Parathyroid adenoma (tissue), 2 donors: ENCODE measurements at regions not wholly inside any gene's neighbourhood (a gene's known extent, or its start where the extent isn't known, plus 50 kb on each side); places are given as distances from the start of the nearest gene placed in this dataset.

Experiments
- H2AFZ ChIP-seq: fragments of 300-600 bp; sonication (generic); one replicate; pipeline ENCODE4 v1.7.0; 2017; ENCODE audit warnings: antibody characterized with exemption, mild to moderate bottlenecking
- H3K27ac ChIP-seq: fragments of 300-600 bp; sonication (generic); one replicate; pipeline ENCODE4 v1.7.0; 2017
- H3K27me3 ChIP-seq: fragments of 300-600 bp; sonication (generic); one replicate; pipeline ENCODE4 v1.7.0; 2017; ENCODE audit warnings: low read length; ENCODE audit not compliant: control insufficient read depth, insufficient read depth
- H3K36me3 ChIP-seq: fragments of 300-600 bp; sonication (generic); one replicate; pipeline ENCODE4 v1.7.0; 2017; ENCODE audit warnings: low read length; ENCODE audit not compliant: control insufficient read depth, insufficient read depth
- H3K4me1 ChIP-seq: fragments of 300-600 bp; sonication (generic); one replicate; pipeline ENCODE4 v1.7.0; 2017; ENCODE audit warnings: control low read depth
- H3K4me2 ChIP-seq: fragments of 300-600 bp; sonication (generic); one replicate; pipeline ENCODE4 v1.7.0; 2017; ENCODE audit warnings: low read length
- H3K4me3 ChIP-seq: fragments of 300-600 bp; sonication (generic); one replicate; pipeline ENCODE4 v1.7.0; 2017; ENCODE audit warnings: low read depth, low read length
- H3K79me2 ChIP-seq: fragments of 300-600 bp; sonication (generic); one replicate; pipeline ENCODE4 v1.7.0; 2017; ENCODE audit warnings: control low read depth
- H3K9ac ChIP-seq: fragments of 300-600 bp; sonication (generic); one replicate; pipeline ENCODE4 v1.7.0; 2017; ENCODE audit warnings: mild to moderate bottlenecking
- H3K9me3 ChIP-seq: fragments of 300-600 bp; sonication (generic); one replicate; pipeline ENCODE4 v1.7.0; 2017; ENCODE audit warnings: low read length; ENCODE audit not compliant: control insufficient read depth
- CTCF ChIP-seq: fragments of 300-600 bp; sonication (generic); IDR thresholded peaks from one replicate; pipeline ENCODE4 v1.7.0; 2017; ENCODE audit warnings: antibody characterized with exemption, mild to moderate bottlenecking
- donor health status: primary hyperparathyroidism.

- TF ChIP-seq CTCF = no peak
- Histone ChIP-seq H3K27me3 (no peaks in the 10 kb centered on the region), H3K79me2 (no peaks in the 10 kb centered on the region), H3K9me3 (no peaks in the 10 kb centered on the region), H3K4me3 (no peak overlapping the region), H3K36me3 (no peaks in the 10 kb centered on the region), H3K4me1 (no peaks in the 10 kb centered on the region), H3K4me2 (no peak overlapping the region), H2AFZ (no peak overlapping the region), H3K9ac (no peak overlapping the region), H3K27ac (no peak overlapping the region)
Observed at GRCh38 chr3:17949101-17949500, 206.7 kb upstream of the TBC1D5 start.

GRCh38 chr3:17947833-17948232 lies 205.4 kb upstream of the TBC1D5 start:
- Histone ChIP-seq H3K36me3 (no peaks in the 10 kb centered on the region), H3K4me2 (no peak overlapping the region), H3K27ac (no peak overlapping the region), H3K79me2 (no peaks in the 10 kb centered on the region), H3K9ac (no peak overlapping the region), H3K27me3 (no peaks in the 10 kb centered on the region), H3K4me3 (no peak overlapping the region), H2AFZ (no peak overlapping the region), H3K9me3 (no peaks in the 10 kb centered on the region), H3K4me1 (peaks cover 5% of the 10 kb centered on the region)
- no peak for TF ChIP-seq CTCF

GRCh38 chr3:17946619-17947018 lies 204.2 kb upstream of the TBC1D5 start:
- no peak overlapping the region for H3K9ac ChIP-seq
- TF ChIP-seq CTCF = no peak
- H2AFZ ChIP-seq = no peak overlapping the region
- no peak overlapping the region for H3K4me3 ChIP-seq
- no peak overlapping the region for H3K4me2 ChIP-seq
- H3K9me3 ChIP-seq = no peaks in the 10 kb centered on the region
- H3K4me1 ChIP-seq = peaks cover 8% of the 10 kb centered on the region
- no peaks in the 10 kb centered on the region for H3K27me3 ChIP-seq
- H3K79me2 ChIP-seq = no peaks in the 10 kb centered on the region
- no peaks in the 10 kb centered on the region for H3K36me3 ChIP-seq
- H3K27ac ChIP-seq = no peak overlapping the region

- no peak overlapping the region for H2AFZ ChIP-seq
- no peaks in the 10 kb centered on the region for H3K9me3 ChIP-seq
- no peak for TF ChIP-seq CTCF
- H3K4me2 ChIP-seq = no peak overlapping the region
- H3K4me3 ChIP-seq = no peak overlapping the region
- no peak overlapping the region for H3K9ac ChIP-seq
- H3K27me3 ChIP-seq = no peaks in the 10 kb centered on the region
- H3K79me2 ChIP-seq = no peaks in the 10 kb centered on the region
- no peaks in the 10 kb centered on the region for H3K36me3 ChIP-seq
- H3K27ac ChIP-seq = no peak overlapping the region
- peaks cover 8% of the 10 kb centered on the region for H3K4me1 ChIP-seq
Observed at GRCh38 chr3:17945799-17946399, 203.5 kb upstream of the TBC1D5 start.
